IgD-negative memory B cell (primary cell): ENCODE measurements at regions not wholly inside any gene's neighbourhood (a gene's known extent, or its start where the extent isn't known, plus 50 kb on each side); places are given as distances from the start of the nearest gene placed in this dataset.

Source experiments
- H3K27ac Mint-ChIP-seq, 3 donors: one replicate each; pipeline ENCODE4 v1.8.0; 2020 to 2022; ENCODE audit warnings: mild to moderate bottlenecking in 3 of 3, mixed read lengths in 3 of 3, moderate library complexity in 1 of 3
- H3K27me3 Mint-ChIP-seq: one replicate; pipeline ENCODE4 v1.8.0; 2021; ENCODE audit warnings: mixed read lengths
- H3K36me3 Mint-ChIP-seq: one replicate; pipeline ENCODE4 v1.8.0; 2020; ENCODE audit warnings: mild to moderate bottlenecking, mixed read lengths
- H3K4me1 Mint-ChIP-seq, 3 donors: one replicate each; pipeline ENCODE4 v1.8.0; 2020 to 2022; ENCODE audit warnings: mixed read lengths in 3 of 3, mild to moderate bottlenecking in 1 of 3
- H3K4me3 Mint-ChIP-seq, 4 donors: one replicate each; pipeline ENCODE4 v1.8.0; 2020 to 2022; ENCODE audit warnings: mild to moderate bottlenecking in 4 of 4, mixed read lengths in 4 of 4, moderate library complexity in 3 of 4
- H3K9me3 Mint-ChIP-seq, 3 donors: one replicate each; pipeline ENCODE4 v1.8.0; 2020 to 2021; ENCODE audit warnings: mixed read lengths in 3 of 3, mild to moderate bottlenecking in 1 of 3

DNA sequence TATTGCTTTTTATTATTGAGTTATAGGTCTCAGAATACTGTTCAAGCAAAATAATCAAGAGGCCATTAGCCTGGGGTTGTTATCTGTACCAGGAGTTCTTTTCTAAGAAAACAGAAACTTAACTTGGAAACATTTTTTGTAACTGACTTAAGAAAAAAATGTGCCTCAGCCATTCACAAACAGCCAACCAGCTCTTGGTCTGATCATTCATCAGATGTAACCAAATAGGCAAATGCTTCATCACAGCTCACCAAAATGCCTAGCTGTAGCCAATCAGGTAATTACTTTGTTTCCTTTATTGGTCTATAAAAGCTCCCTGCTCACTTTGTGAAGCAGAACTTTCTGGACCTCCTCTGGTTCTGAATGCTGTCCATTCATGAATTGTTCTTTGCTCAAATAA lies 387.7 kb downstream of the FAT4 start:
- no peak overlapping the region for H3K4me3 Mint-ChIP-seq

DNA sequence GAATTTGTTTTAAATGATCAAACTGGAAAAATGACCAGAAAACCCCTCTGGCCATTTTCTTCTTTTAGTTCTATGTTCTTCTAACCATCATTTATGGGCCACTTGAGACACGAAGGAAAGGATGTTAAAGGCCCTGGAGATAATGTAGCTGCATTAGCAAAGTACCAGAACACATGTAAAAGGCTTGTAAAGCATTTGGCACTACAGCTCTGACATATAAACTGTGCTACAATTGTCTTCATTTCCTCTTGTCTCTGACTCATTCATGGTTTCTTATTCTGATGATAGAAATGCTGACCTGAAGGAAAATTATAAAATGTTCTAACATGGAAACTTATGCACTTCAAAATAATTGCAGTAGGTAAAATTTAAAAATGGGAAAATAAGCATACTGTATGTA lies 388.7 kb downstream of the FAT4 start:
- no peaks in the 10 kb centered on the region for H3K27me3 Mint-ChIP-seq
- peaks cover 0 to 5% (median 0%) of the 10 kb centered on the region in 3 donors for H3K9me3 Mint-ChIP-seq
- H3K36me3 Mint-ChIP-seq = no peaks in the 10 kb centered on the region
- no peaks in the 10 kb centered on the region for H3K4me1 Mint-ChIP-seq
- no peak overlapping the region for H3K27ac Mint-ChIP-seq
- no peak overlapping the region for H3K4me3 Mint-ChIP-seq

More for the DNA sequence above, 387.7 kb downstream of the FAT4 start:
- Mint-ChIP-seq H3K27me3 (no peaks in the 10 kb centered on the region), H3K27ac (no peak overlapping the region), H3K4me1 (no peaks in the 10 kb centered on the region), H3K9me3 (peaks cover 0 to 3% (median 0%) of the 10 kb centered on the region in 3 donors), H3K36me3 (no peaks in the 10 kb centered on the region)

DNA sequence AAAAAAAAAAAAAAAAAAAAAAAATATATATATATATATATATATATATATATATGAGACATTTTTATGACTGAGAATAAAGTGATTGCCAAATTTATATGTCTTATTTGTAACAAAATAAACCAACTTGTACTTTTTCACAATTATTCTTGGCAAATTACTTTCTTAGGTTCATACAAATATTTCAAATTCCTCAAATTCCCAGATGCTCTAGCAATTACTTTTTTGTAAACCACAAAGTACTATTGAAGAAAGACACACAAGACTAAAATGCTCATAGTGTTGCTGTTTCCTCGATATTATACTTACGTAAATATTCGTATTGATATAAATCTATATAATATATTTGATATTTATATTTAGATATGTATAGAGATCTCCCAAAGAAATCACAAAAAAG lies 390.0 kb downstream of the FAT4 start:
- Mint-ChIP-seq H3K27ac (no peak overlapping the region), H3K36me3 (no peaks in the 10 kb centered on the region), H3K4me3 (no peak overlapping the region)

GRCh38 chr4:125705681-125706080 lies 390.9 kb downstream of the FAT4 start:
- no peak overlapping the region for H3K4me3 Mint-ChIP-seq
- H3K27ac Mint-ChIP-seq = no peak overlapping the region
- H3K4me1 Mint-ChIP-seq = no peaks in the 10 kb centered on the region
- no peaks in the 10 kb centered on the region for H3K36me3 Mint-ChIP-seq
- H3K27me3 Mint-ChIP-seq = no peaks in the 10 kb centered on the region
- H3K9me3 Mint-ChIP-seq = peaks cover 0 to 6% (median 2%) of the 10 kb centered on the region in 3 donors

More for the DNA sequence above, 390.0 kb downstream of the FAT4 start:
- no peaks in the 10 kb centered on the region for H3K4me1 Mint-ChIP-seq
- no peaks in the 10 kb centered on the region for H3K27me3 Mint-ChIP-seq
- peaks cover 0 to 5% (median 2%) of the 10 kb centered on the region in 3 donors for H3K9me3 Mint-ChIP-seq

DNA sequence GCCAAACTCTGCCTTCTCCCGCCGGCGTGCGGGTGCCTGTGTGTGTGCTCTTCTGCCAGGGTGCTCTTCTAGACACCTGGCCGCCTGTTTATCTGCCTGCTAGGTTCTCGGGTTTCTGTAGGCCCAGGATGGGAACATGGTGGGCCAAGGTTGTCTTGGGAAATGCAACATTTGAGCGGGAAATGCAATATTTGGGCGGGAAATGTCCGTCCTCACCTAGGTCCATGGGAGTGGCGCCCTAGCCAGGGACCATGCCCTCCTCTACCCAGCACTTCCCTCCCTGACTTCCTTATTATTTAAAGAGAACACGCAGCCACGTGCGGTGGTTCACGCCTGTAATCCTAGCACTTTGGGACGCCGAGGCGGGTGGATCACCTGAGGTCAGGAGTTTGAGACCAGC lies 392.6 kb downstream of the FAT4 start:
- H3K4me3 Mint-ChIP-seq = no peak overlapping the region
- H3K36me3 Mint-ChIP-seq = no peaks in the 10 kb centered on the region
- no peaks in the 10 kb centered on the region for H3K27me3 Mint-ChIP-seq
- no peaks in the 10 kb centered on the region for H3K4me1 Mint-ChIP-seq
- H3K9me3 Mint-ChIP-seq = peaks cover 0 to 6% (median 2%) of the 10 kb centered on the region in 3 donors
- no peak overlapping the region for H3K27ac Mint-ChIP-seq

DNA sequence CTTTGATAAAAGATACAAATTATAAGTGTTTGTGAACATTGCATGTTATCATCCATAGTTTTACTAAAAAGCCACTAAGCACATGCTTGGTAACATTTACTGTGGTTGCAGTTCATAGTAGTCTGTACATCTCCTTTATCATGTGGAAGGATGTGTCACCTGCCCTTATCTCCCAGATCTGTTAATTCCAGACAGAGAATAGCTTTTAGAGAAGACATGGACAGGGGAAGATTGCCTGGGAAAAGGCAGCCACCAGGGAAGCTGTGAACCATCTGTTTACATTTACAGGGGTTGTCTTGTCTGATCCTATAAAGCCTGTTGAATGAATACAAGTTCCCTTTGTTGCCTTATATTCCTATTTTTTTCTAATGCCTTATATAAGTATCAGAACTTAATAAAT lies 396.0 kb downstream of the FAT4 start:
- peaks cover 2 to 3% (median 3%) of the 10 kb centered on the region in 3 donors for H3K9me3 Mint-ChIP-seq
- no peaks in the 10 kb centered on the region for H3K36me3 Mint-ChIP-seq
- H3K4me3 Mint-ChIP-seq = no peak overlapping the region
- H3K27me3 Mint-ChIP-seq = no peaks in the 10 kb centered on the region
- H3K4me1 Mint-ChIP-seq = no peaks in the 10 kb centered on the region
- no peak overlapping the region for H3K27ac Mint-ChIP-seq

GRCh38 chr4:125714049-125714448 lies 399.3 kb downstream of the FAT4 start:
- H3K4me1 Mint-ChIP-seq = no peaks in the 10 kb centered on the region
- H3K27ac Mint-ChIP-seq = no peak overlapping the region
- H3K4me3 Mint-ChIP-seq = no peak overlapping the region
- H3K27me3 Mint-ChIP-seq = no peaks in the 10 kb centered on the region
- H3K36me3 Mint-ChIP-seq = no peaks in the 10 kb centered on the region
- H3K9me3 Mint-ChIP-seq = peaks cover 2 to 3% (median 2%) of the 10 kb centered on the region in 3 donors

GRCh38 chr4:125714845-125715244 lies 400.1 kb downstream of the FAT4 start:
- Mint-ChIP-seq H3K4me3 (no peak overlapping the region), H3K27ac (no peak overlapping the region), H3K4me1 (no peaks in the 10 kb centered on the region), H3K9me3 (peaks cover 0 to 3% (median 2%) of the 10 kb centered on the region in 3 donors), H3K27me3 (no peaks in the 10 kb centered on the region), H3K36me3 (no peaks in the 10 kb centered on the region)

DNA sequence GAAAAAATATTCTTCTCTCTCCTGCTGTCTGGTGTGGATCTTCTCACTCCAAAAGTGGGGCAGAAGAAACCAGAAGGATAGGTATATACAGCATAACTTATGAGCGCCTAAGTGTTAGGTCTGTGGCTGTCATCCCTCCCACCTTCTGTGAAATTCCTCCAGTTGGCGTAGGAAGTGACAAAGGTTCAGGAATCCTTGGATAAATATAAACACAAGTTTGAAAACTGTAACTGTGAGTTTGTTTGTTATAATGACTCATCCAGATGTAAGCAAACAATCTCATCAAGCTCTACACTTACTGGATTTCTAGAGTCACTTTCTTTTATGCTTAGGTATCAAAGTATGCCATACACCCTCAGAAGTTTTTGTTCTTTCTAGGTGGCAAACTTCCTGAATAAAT lies 405.2 kb downstream of the FAT4 start:
- Mint-ChIP-seq H3K4me1 (no peaks in the 10 kb centered on the region), H3K4me3 (no peak overlapping the region), H3K9me3 (peaks cover 0 to 2% (median 0%) of the 10 kb centered on the region in 3 donors), H3K27me3 (no peaks in the 10 kb centered on the region), H3K36me3 (no peaks in the 10 kb centered on the region), H3K27ac (no peak overlapping the region)

DNA sequence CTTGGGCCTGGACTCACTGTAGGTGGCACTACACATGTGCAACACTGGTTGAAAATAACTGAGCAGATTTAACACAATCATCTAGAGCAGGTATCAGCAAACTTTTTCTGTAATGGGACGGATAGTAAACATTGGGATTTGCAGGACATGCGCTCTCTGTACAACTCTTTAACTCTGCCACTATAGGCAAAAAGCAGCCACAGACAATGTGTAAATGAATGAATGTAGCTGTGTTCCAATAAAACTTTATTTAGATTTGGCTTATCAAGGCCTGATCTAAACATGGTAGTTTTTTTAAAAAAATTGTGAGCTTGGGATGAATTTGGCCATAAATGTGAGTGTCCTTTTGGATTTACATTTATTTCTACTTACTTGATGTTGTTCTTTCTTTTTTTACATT lies 407.3 kb downstream of the FAT4 start:
- Mint-ChIP-seq H3K4me3 (no peak overlapping the region), H3K4me1 (no peaks in the 10 kb centered on the region), H3K9me3 (peaks cover 0 to 2% (median 0%) of the 10 kb centered on the region in 3 donors), H3K27ac (no peak overlapping the region), H3K27me3 (no peaks in the 10 kb centered on the region), H3K36me3 (no peaks in the 10 kb centered on the region)

DNA sequence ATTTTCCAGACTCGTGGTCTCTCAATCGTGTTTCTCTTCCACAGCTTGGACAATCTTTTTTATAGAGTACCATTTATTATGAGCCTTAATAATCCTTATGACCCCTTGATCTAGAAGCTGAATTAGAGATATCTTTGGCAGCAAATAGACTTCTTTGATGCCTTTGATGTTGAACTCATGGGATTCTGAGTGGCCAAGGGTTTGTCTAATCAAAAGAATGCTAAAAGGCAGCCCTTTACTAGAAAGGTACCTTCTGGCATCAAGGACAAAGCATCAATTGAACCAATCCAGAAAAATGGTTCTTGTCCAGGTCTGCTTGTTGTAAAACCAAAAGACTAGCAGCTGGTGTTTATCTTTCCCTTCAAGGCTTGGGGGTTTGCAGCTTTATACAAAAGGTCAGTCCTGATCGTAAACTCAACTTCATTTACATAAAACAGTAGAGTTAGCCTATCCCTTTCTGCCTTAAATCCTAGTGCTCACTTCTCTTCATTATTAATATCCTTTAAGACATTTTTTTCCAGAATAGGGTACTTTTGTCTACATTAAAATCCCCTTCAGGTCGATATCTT lies 411.3 kb downstream of the FAT4 start:
- Mint-ChIP-seq H3K9me3 (peaks cover 0 to 3% (median 2%) of the 10 kb centered on the region in 3 donors), H3K36me3 (no peaks in the 10 kb centered on the region), H3K4me3 (no peak overlapping the region), H3K4me1 (no peaks in the 10 kb centered on the region), H3K27ac (no peak overlapping the region), H3K27me3 (no peaks in the 10 kb centered on the region)

DNA sequence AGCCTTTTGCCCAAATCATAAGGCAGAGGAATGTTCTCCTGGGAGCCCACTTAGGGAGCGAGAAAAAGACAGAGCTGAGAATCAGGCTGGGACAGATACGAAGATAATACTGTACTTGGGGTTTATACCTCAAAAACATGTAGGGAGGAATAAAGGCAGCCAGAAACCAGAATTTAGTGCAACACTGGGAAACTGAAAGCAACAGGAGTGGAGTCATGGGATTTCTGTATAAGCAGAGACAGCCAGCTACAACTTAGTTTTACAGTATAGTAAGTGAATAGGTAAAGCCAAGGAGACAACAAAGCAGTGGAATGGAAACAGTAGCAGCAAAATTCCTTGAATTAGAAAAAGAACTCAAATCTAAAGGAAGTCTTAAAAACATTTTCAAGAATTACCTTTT lies 413.2 kb downstream of the FAT4 start:
- H3K27me3 Mint-ChIP-seq = no peaks in the 10 kb centered on the region
- peaks cover 0 to 4% (median 2%) of the 10 kb centered on the region in 3 donors for H3K9me3 Mint-ChIP-seq
- no peaks in the 10 kb centered on the region for H3K4me1 Mint-ChIP-seq
- H3K36me3 Mint-ChIP-seq = no peaks in the 10 kb centered on the region
- H3K27ac Mint-ChIP-seq = no peak overlapping the region
- no peak overlapping the region for H3K4me3 Mint-ChIP-seq

DNA sequence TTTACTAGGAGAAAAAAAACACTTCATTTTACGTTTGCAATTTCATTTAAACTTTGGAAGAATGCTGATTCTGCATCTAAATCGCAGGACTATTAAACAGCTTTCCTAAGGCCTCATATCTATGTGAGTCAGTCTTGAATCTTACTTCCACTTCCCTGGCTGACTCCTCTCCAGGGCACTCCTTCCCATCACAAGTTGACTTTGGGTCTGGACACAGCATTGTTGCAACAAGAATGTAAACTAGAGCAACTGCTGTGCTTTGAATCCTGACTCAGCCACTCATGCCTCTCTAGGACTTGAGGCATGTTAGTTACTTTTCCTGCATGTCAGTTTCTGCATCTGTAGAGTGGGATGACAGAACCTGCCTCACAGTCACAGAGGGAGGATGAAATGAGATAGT lies 413.8 kb downstream of the FAT4 start:
- H3K9me3 Mint-ChIP-seq = peaks cover 0 to 8% (median 0%) of the 10 kb centered on the region in 3 donors
- no peak overlapping the region for H3K4me3 Mint-ChIP-seq
- no peaks in the 10 kb centered on the region for H3K27me3 Mint-ChIP-seq
- H3K27ac Mint-ChIP-seq = no peak overlapping the region
- no peaks in the 10 kb centered on the region for H3K4me1 Mint-ChIP-seq
- no peaks in the 10 kb centered on the region for H3K36me3 Mint-ChIP-seq

GRCh38 chr4:125729171-125729570 lies 414.4 kb downstream of the FAT4 start:
- Mint-ChIP-seq H3K27me3 (no peaks in the 10 kb centered on the region), H3K4me3 (no peak overlapping the region), H3K4me1 (no peaks in the 10 kb centered on the region), H3K9me3 (peaks cover 0 to 8% (median 0%) of the 10 kb centered on the region in 3 donors), H3K36me3 (no peaks in the 10 kb centered on the region), H3K27ac (no peak overlapping the region)

- no peak overlapping the region for H3K27ac Mint-ChIP-seq
- no peak overlapping the region for H3K4me3 Mint-ChIP-seq
- no peaks in the 10 kb centered on the region for H3K27me3 Mint-ChIP-seq
- H3K9me3 Mint-ChIP-seq = peaks cover 0 to 8% (median 3%) of the 10 kb centered on the region in 3 donors
- H3K4me1 Mint-ChIP-seq = no peaks in the 10 kb centered on the region
- H3K36me3 Mint-ChIP-seq = no peaks in the 10 kb centered on the region
Observed at GRCh38 chr4:125732632-125733031, 417.9 kb downstream of the FAT4 start.

GRCh38 chr4:125734504-125734903 lies 419.7 kb downstream of the FAT4 start:
- no peaks in the 10 kb centered on the region for H3K4me1 Mint-ChIP-seq
- no peaks in the 10 kb centered on the region for H3K27me3 Mint-ChIP-seq
- H3K9me3 Mint-ChIP-seq = peaks cover 0 to 8% (median 5%) of the 10 kb centered on the region in 3 donors
- no peaks in the 10 kb centered on the region for H3K36me3 Mint-ChIP-seq
- H3K4me3 Mint-ChIP-seq = no peak overlapping the region
- no peak overlapping the region for H3K27ac Mint-ChIP-seq
